Mucosa of descending colon (tissue), 3 donors: ENCODE measurements at regions not wholly inside any gene's neighbourhood (a gene's known extent, or its start where the extent isn't known, plus 50 kb on each side); places are given as distances from the start of the nearest gene placed in this dataset.

Experiments
- ATAC-seq: fragments of 200-7000 bp; cut with Tn5 transposase; one replicate; pipeline ENCODE4 v1.9.1; 2020; ENCODE audit warnings: mild to moderate bottlenecking, moderate library complexity
- DNase-seq, 3 donors: peaks; one replicate each; pipeline ENCODE4 v3.0.0-alpha.2; 2020
- H3K36me3 ChIP-seq: fragments of 200-600 bp; one replicate; pipeline ENCODE4 v1.8.0; 2021; ENCODE audit warnings: low read depth, mild to moderate bottlenecking
- H3K4me1 ChIP-seq: fragments of 200-600 bp; one replicate; pipeline ENCODE4 v1.8.0; 2021; ENCODE audit warnings: low read depth, mild to moderate bottlenecking
- H3K4me3 ChIP-seq: fragments of 200-600 bp; one replicate; pipeline ENCODE4 v1.8.0; 2021; ENCODE audit warnings: mild to moderate bottlenecking
- H3K9me3 ChIP-seq: fragments of 200-600 bp; one replicate; pipeline ENCODE4 v1.8.0; 2021; ENCODE audit warnings: mild to moderate bottlenecking
- CTCF ChIP-seq: fragments of 200-600 bp; IDR thresholded peaks from one replicate; pipeline ENCODE4 v1.8.0; 2022; ENCODE audit warnings: antibody characterized with exemption, mild to moderate bottlenecking
- intact Hi-C, 2 donors: fragments of 100-400 bp; cut with DNase I in 1 of 2; cut with micrococcal nuclease in 1 of 2; formaldehyde crosslinking; loops; one replicate each; pipeline versions ENCODE4 v1.11.0 to v1.11.1; 2022; cut with DNase I, micrococcal nuclease
- donor health status: DM: no; HTN: no; CAD: no; lungs with moderate emphysema.
- donor health status: DM: no; HTN: no; CAD: no.
- donor health status: DM: no; HTN: yes; CAD: no.

- DNase-seq (no peak), ATAC-seq (no peak)
- no peaks in the 10 kb centered on the region for H3K36me3 ChIP-seq
- TF ChIP-seq CTCF, result no peak
- H3K9me3 ChIP-seq, result no peaks in the 10 kb centered on the region
- no peak overlapping the region for H3K4me3 ChIP-seq
- intact Hi-C loops, result no loop called here
- peaks cover 17% of the 10 kb centered on the region for H3K4me1 ChIP-seq
Measured at GRCh38 chr19:28290963-28291657, 921.8 kb downstream of the UQCRFS1 start.

GRCh38 chr19:28289295-28290063, 923.5 kb downstream of the UQCRFS1 start:
- intact Hi-C loops, result no loop called here
- ATAC-seq (peak; percentile 87), DNase-seq (peak; percentile 73 to 83 (median 74))

GRCh38 chr19:28288572-28289264, 924.2 kb downstream of the UQCRFS1 start:
- peak in 1 of 3 donors; percentile 23 for DNase-seq
- no peaks in the 10 kb centered on the region for H3K9me3 ChIP-seq
- no peaks in the 10 kb centered on the region for H3K36me3 ChIP-seq
- intact Hi-C loops, result no loop called here
- ATAC-seq, result peak; percentile 69
- no peak for TF ChIP-seq CTCF
- H3K4me1 ChIP-seq, result peaks cover 17% of the 10 kb centered on the region
- H3K4me3 ChIP-seq, result no peak overlapping the region

More at GRCh38 chr19:28289295-28290063, 923.5 kb downstream of the UQCRFS1 start:
- no peak overlapping the region for H3K4me3 ChIP-seq
- H3K36me3 ChIP-seq, result no peaks in the 10 kb centered on the region
- no peak for TF ChIP-seq CTCF
- no peaks in the 10 kb centered on the region for H3K9me3 ChIP-seq
- peaks cover 17% of the 10 kb centered on the region for H3K4me1 ChIP-seq

GRCh38 chr19:28285917-28286316, 927.0 kb downstream of the UQCRFS1 start:
- H3K36me3 ChIP-seq, result no peaks in the 10 kb centered on the region

More at GRCh38 chr19:28285917-28286316, 927.0 kb downstream of the UQCRFS1 start:
- TF ChIP-seq CTCF, result no peak
- intact Hi-C loops, result no loop called here
- peaks cover 17% of the 10 kb centered on the region for H3K4me1 ChIP-seq
- no peaks in the 10 kb centered on the region for H3K9me3 ChIP-seq
- ATAC-seq (no peak), DNase-seq (no peak)
- H3K4me3 ChIP-seq, result no peak overlapping the region
